ENCODE measurements at regions not wholly inside any gene's neighbourhood (a gene's known extent, or its start where the extent isn't known, plus 50 kb on each side); places are given as distances from the start of the nearest gene placed in this dataset.

DNA sequence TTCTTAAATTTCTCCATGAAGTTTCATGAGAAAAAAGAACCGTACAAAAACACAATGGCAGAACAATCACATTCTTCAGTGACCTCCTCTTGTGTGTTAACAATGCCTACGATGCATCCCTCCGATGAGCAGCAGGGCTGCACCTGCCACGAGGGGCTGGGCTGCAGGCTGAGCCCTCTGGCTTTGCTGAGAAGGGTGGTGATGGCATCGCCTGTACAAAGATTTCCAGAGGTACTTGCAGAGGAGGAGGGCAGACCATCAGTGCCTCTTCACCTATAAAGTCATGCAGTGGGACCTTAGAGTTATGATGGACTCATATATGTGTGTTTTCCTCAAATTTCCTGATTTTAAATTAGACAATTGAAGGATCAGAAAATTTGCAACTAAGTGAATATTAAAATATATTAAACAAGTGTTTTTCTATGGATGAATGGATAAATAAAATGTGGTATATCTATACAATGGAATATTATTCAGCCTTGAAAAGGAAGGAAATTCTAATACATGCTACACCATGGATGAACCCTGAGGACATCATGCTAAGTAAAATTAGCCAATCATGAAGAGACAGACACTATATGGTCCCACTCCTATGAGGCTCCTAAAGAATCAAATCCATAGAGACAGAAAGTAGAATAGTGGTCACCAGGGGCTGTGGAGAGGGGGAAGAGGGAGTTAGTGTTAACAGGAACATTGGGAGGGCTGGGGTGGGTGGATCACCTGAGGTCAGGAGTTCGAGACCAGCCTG lies 489.3 kb downstream of the SIPA1L2 start:
- Histone ChIP-seq H3K4me3 (ENCODE audit: low read length) (no peak overlapping the region), H3K27me3 (ENCODE audit: control insufficient read depth in 1 of 2, insufficient read depth in 2 of 2, low read length in 2 of 2) (no peaks in the 10 kb centered on the region), H3K9me3 (ENCODE audit: control insufficient read depth in 1 of 2, insufficient read depth in 1 of 2, low read length in 2 of 2) (peaks cover 4 to 5% of the 10 kb centered on the region in 2 experiments), H3K27ac (ENCODE audit: low read depth in 1 of 2, low read length in 2 of 2) (no peak overlapping the region), H3K4me1 (ENCODE audit: insufficient read depth, low read length) (no peaks in the 10 kb centered on the region), H3K36me3 (ENCODE audit: insufficient read depth, low read length) (no peaks in the 10 kb centered on the region)
- no peaks in the 10 kb centered on the region for H3K27me3 Mint-ChIP-seq
- H3K4me3 Mint-ChIP-seq: no peak overlapping the region
- CTCF ChIA-PET: no interaction called here
- DNase-seq: no peak
- POLR2A ChIA-PET: no interaction called here
- intact Hi-C loops (cut with DNase I, micrococcal nuclease): no loop called here
- no peaks in the 10 kb centered on the region for H3K9me3 Mint-ChIP-seq
- H3K27ac Mint-ChIP-seq: no peak overlapping the region
- H3K4me1 Mint-ChIP-seq (ENCODE audit: low read depth): no peaks in the 10 kb centered on the region
- ATAC-seq (ENCODE audit: poor library complexity): no peak
- no peaks in the 10 kb centered on the region for H3K36me3 Mint-ChIP-seq (ENCODE audit: low read depth)
- TF ChIP-seq, protein P1, sequence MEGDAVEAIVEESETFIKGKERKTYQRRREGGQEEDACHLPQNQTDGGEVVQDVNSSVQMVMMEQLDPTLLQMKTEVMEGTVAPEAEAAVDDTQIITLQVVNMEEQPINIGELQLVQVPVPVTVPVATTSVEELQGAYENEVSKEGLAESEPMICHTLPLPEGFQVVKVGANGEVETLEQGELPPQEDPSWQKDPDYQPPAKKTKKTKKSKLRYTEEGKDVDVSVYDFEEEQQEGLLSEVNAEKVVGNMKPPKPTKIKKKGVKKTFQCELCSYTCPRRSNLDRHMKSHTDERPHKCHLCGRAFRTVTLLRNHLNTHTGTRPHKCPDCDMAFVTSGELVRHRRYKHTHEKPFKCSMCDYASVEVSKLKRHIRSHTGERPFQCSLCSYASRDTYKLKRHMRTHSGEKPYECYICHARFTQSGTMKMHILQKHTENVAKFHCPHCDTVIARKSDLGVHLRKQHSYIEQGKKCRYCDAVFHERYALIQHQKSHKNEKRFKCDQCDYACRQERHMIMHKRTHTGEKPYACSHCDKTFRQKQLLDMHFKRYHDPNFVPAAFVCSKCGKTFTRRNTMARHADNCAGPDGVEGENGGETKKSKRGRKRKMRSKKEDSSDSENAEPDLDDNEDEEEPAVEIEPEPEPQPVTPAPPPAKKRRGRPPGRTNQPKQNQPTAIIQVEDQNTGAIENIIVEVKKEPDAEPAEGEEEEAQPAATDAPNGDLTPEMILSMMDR (IDR thresholded peaks at IDR 0.05): no peak

DNA sequence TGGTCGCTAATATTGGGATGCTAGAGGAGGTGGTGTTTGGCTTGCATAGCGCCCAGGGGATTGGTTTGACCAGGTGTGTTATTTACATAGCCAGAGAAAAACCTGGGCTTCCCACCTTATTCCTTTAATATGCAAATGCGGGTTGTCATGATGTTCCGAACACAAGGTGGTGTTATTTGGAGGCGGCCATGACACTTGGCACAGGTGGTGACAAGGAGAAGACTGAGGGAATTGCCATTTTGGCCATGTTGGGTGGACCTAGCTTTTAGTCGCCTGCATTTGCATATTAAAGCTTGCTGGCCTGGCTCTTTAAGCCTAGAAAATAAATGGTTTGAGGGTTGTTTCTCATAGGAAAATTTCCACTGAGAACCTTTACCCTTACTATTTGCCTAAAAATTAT lies 490.5 kb downstream of the SIPA1L2 start:
- Mint-ChIP-seq H3K27ac (no peak overlapping the region), H3K36me3 (ENCODE audit: low read depth) (no peaks in the 10 kb centered on the region), H3K4me3 (no peak overlapping the region), H3K4me1 (ENCODE audit: low read depth) (no peaks in the 10 kb centered on the region), H3K9me3 (no peaks in the 10 kb centered on the region), H3K27me3 (no peaks in the 10 kb centered on the region)
- DNase-seq (no peak), ATAC-seq (ENCODE audit: poor library complexity) (no peak)
- Histone ChIP-seq H3K4me3 (ENCODE audit: low read length) (no peak overlapping the region), H3K9me3 (ENCODE audit: control insufficient read depth in 1 of 2, insufficient read depth in 1 of 2, low read length in 2 of 2) (peaks cover 4 to 5% of the 10 kb centered on the region in 2 experiments), H3K27me3 (ENCODE audit: control insufficient read depth in 1 of 2, insufficient read depth in 2 of 2, low read length in 2 of 2) (no peaks in the 10 kb centered on the region), H3K27ac (ENCODE audit: low read depth in 1 of 2, low read length in 2 of 2) (no peak overlapping the region), H3K4me1 (ENCODE audit: insufficient read depth, low read length) (no peaks in the 10 kb centered on the region), H3K36me3 (ENCODE audit: insufficient read depth, low read length) (no peaks in the 10 kb centered on the region)
- ChIA-PET CTCF (no interaction called here), POLR2A (no interaction called here)
- intact Hi-C loops (cut with DNase I, micrococcal nuclease): no loop called here
- TF ChIP-seq, protein P1 (IDR thresholded peaks at IDR 0.05): no peak

DNA sequence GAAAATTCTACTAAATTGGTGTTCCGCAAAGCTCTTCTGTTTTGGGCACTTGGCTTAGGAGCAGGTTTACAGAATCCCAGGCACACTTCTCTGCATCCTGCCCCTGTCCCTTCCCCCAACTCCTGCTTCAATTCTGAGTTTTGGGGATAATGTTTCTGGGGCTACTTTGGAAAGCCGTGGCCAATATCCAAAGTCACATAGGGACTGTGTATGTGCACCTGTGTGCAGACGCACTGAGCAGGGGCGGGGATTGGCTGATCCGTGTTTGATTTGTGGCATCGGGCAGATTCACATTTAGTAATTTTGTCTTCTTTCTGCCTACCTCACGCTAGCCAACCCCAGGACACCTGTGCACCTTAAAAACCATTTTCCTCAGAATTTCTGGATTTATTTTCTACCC lies 491.9 kb downstream of the SIPA1L2 start:
- peaks cover 4 to 5% of the 10 kb centered on the region in 2 experiments for H3K9me3 ChIP-seq (ENCODE audit: control insufficient read depth in 1 of 2, insufficient read depth in 1 of 2, low read length in 2 of 2)
- H3K4me3 ChIP-seq (ENCODE audit: low read length): no peak overlapping the region
- H3K27ac ChIP-seq (ENCODE audit: low read depth in 1 of 2, low read length in 2 of 2): no peak overlapping the region
- intact Hi-C loops (cut with DNase I, micrococcal nuclease): no loop called here
- ChIA-PET POLR2A (no interaction called here), CTCF (no interaction called here)
- Mint-ChIP-seq H3K36me3 (ENCODE audit: low read depth) (no peaks in the 10 kb centered on the region), H3K27me3 (no peaks in the 10 kb centered on the region), H3K4me3 (no peak overlapping the region), H3K4me1 (ENCODE audit: low read depth) (no peaks in the 10 kb centered on the region), H3K27ac (no peak overlapping the region), H3K9me3 (no peaks in the 10 kb centered on the region)
- no peak for ATAC-seq (ENCODE audit: poor library complexity)
- H3K36me3 ChIP-seq (ENCODE audit: insufficient read depth, low read length): no peaks in the 10 kb centered on the region
- TF ChIP-seq, protein P1 (IDR thresholded peaks at IDR 0.05): no peak
- DNase-seq: no peak
- H3K27me3 ChIP-seq (ENCODE audit: control insufficient read depth in 1 of 2, insufficient read depth in 2 of 2, low read length in 2 of 2): no peaks in the 10 kb centered on the region
- H3K4me1 ChIP-seq (ENCODE audit: insufficient read depth, low read length): no peaks in the 10 kb centered on the region
